ENCODE measurements at regions not wholly inside any gene's neighbourhood (a gene's known extent, or its start where the extent isn't known, plus 50 kb on each side); places are given as distances from the start of the nearest gene placed in this dataset.
"Not testable (repeated sequence)": the region's sequence is repeated elsewhere in the genome, so short reads cannot be mapped to it uniquely, and the experiment has no call there.

- no peak for DNase-seq
Observed at GRCh38 chrX:25131055-25131454, 115.3 kb upstream of the ARX start.

- DNase-seq: no peak
Observed at GRCh38 chrX:25130619-25131018, 114.9 kb upstream of the ARX start.

GRCh38 chrX:25125483-25125882, 109.7 kb upstream of the ARX start:
- no peak for DNase-seq

- no peak for DNase-seq
Observed at GRCh38 chrX:25124391-25124790, 108.6 kb upstream of the ARX start.

GRCh38 chrX:25112156-25112555, 96.4 kb upstream of the ARX start:
- DNase-seq: no peak

GRCh38 chrX:25108481-25108880, 92.7 kb upstream of the ARX start:
- DNase-seq: no peak

- no peak for DNase-seq
Observed at GRCh38 chrX:25105221-25105620, 89.5 kb upstream of the ARX start.

GRCh38 chrX:25096522-25097045, 80.8 kb upstream of the ARX start:
- DNase-seq: no peak

GRCh38 chrX:25091152-25091551, 75.4 kb upstream of the ARX start:
- DNase-seq: not testable (repeated sequence)

- DNase-seq: no peak
Observed at GRCh38 chrX:25084446-25084845, 68.7 kb upstream of the ARX start.

- DNase-seq: no peak
Observed at GRCh38 chrX:25083661-25084060, 67.9 kb upstream of the ARX start.

- no peak for DNase-seq
Observed at GRCh38 chrX:25079020-25079419, 63.3 kb upstream of the ARX start.

GRCh38 chrX:25076941-25077500, 61.3 kb upstream of the ARX start:
- DNase-seq: no peak

- DNase-seq: no peak
Observed at GRCh38 chrX:25072247-25072646, 56.5 kb upstream of the ARX start.

GRCh38 chrX:25070038-25070437, 54.3 kb upstream of the ARX start:
- no peak for DNase-seq

- DNase-seq: no peak
Observed at GRCh38 chrX:25069209-25069608, 53.4 kb upstream of the ARX start.

- DNase-seq: no peak
Observed at GRCh38 chrX:25068340-25068739, 52.6 kb upstream of the ARX start.

- no peak for DNase-seq
Observed at GRCh38 chrX:25067271-25068172, 51.8 kb upstream of the ARX start.

GRCh38 chrX:25066131-25066530, 50.4 kb upstream of the ARX start:
- no peak for DNase-seq
